Loucy (cell line): ENCODE measurements at regions not wholly inside any gene's neighbourhood (a gene's known extent, or its start where the extent isn't known, plus 50 kb on each side); places are given as distances from the start of the nearest gene placed in this dataset.

ENCODE experiments used
- H2AFZ ChIP-seq: fragments of 200-600 bp; sonication (generic); 2 replicates; pipeline ENCODE4 v1.6.0; 2016; ENCODE audit warnings: antibody characterized with exemption, mild to moderate bottlenecking, low read length, moderate library complexity
- H3F3A ChIP-seq: fragments of 200-600 bp; 2 replicates; pipeline ENCODE4 v1.6.0; 2016; ENCODE audit warnings: antibody characterized with exemption, low read depth, mild to moderate bottlenecking
- H3K27me3 ChIP-seq: fragments of 200-600 bp; sonication (generic); 2 replicates; pipeline ENCODE4 v1.6.1; 2014; ENCODE audit warnings: low read length, mild to moderate bottlenecking; ENCODE audit not compliant: insufficient read depth, poor library complexity, severe bottlenecking
- H3K36me3 ChIP-seq: fragments of 200-600 bp; sonication (generic); 2 replicates; pipeline ENCODE4 v1.6.1; 2016; ENCODE audit warnings: low read length; ENCODE audit not compliant: insufficient read depth
- H3K4me1 ChIP-seq: fragments of 200-600 bp; sonication (generic); 2 replicates; pipeline ENCODE4 v1.5.1; 2014; ENCODE audit warnings: low read length, mild to moderate bottlenecking; ENCODE audit not compliant: insufficient read depth, poor library complexity, severe bottlenecking
- H3K4me2 ChIP-seq: fragments of 200-600 bp; sonication (generic); 2 replicates; pipeline ENCODE4 v1.6.0; 2014; ENCODE audit warnings: antibody characterized with exemption, low read length, low read depth, mild to moderate bottlenecking; ENCODE audit not compliant: poor library complexity, severe bottlenecking
- H3K4me3 ChIP-seq: fragments of 200-600 bp; sonication (generic); 2 replicates; pipeline ENCODE4 v1.5.1; 2014; ENCODE audit warnings: low read length, mild to moderate bottlenecking, mixed read lengths; ENCODE audit not compliant: poor library complexity, severe bottlenecking
- H3K79me2 ChIP-seq: fragments of 200-600 bp; sonication (generic); 2 replicates; pipeline ENCODE4 v1.6.1; 2014; ENCODE audit warnings: low read length; ENCODE audit not compliant: insufficient read depth
- H3K9ac ChIP-seq: fragments of 200-600 bp; sonication (generic); 2 replicates; pipeline ENCODE4 v1.6.0; 2014; ENCODE audit warnings: mild to moderate bottlenecking, low read depth, low read length, moderate library complexity; ENCODE audit not compliant: poor library complexity, severe bottlenecking
- H3K9me2 ChIP-seq: fragments of 200-600 bp; sonication (generic); replicated peaks from 2 replicates; pipeline ENCODE4 v1.6.1; 2016; ENCODE audit warnings: low read depth, low read length, mixed read lengths
- H3K9me3 ChIP-seq: fragments of 200-600 bp; sonication (generic); 2 replicates; pipeline ENCODE4 v1.6.1; 2014; ENCODE audit warnings: mild to moderate bottlenecking, antibody characterized with exemption, low read length, low read depth; ENCODE audit not compliant: insufficient read depth
- H4K20me1 ChIP-seq: fragments of 200-600 bp; sonication (generic); 2 replicates; pipeline ENCODE4 v1.6.0; 2014; ENCODE audit warnings: antibody characterized with exemption, low read length, mild to moderate bottlenecking; ENCODE audit not compliant: insufficient read depth, poor library complexity, severe bottlenecking
- CTCF ChIP-seq: fragments of 200-600 bp; sonication (generic); conservative IDR thresholded peaks from 2 replicates; pipeline ENCODE4 v1.5.1; 2014; ENCODE audit warnings: mild to moderate bottlenecking, antibody characterized with exemption, low read length
- EZH2phosphoT487 ChIP-seq: fragments of 200-600 bp; IDR thresholded peaks from 2 replicates; pipeline ENCODE4 v1.6.1; 2018; ENCODE audit warnings: antibody characterized with exemption, mild to moderate bottlenecking, moderate library complexity, borderline replicate concordance

- no peak overlapping the region for H3K9ac ChIP-seq
- H3K79me2 ChIP-seq, result no peaks in the 10 kb centered on the region
- no peaks in the 10 kb centered on the region for H3K9me2 ChIP-seq
- no peaks in the 10 kb centered on the region for H3F3A ChIP-seq
- no peaks in the 10 kb centered on the region for H3K36me3 ChIP-seq
- H3K4me2 ChIP-seq, result no peak overlapping the region
- no peak for TF ChIP-seq CTCF
- H3K27me3 ChIP-seq, result no peaks in the 10 kb centered on the region
- H3K4me3 ChIP-seq, result no peak overlapping the region
- H3K9me3 ChIP-seq, result no peaks in the 10 kb centered on the region
- no peak overlapping the region for H2AFZ ChIP-seq
- H3K4me1 ChIP-seq, result no peaks in the 10 kb centered on the region
- H4K20me1 ChIP-seq, result no peaks in the 10 kb centered on the region
Observed at GRCh38 chr11:92410526-92410925, 185.9 kb downstream of the FAT3 start.

DNA sequence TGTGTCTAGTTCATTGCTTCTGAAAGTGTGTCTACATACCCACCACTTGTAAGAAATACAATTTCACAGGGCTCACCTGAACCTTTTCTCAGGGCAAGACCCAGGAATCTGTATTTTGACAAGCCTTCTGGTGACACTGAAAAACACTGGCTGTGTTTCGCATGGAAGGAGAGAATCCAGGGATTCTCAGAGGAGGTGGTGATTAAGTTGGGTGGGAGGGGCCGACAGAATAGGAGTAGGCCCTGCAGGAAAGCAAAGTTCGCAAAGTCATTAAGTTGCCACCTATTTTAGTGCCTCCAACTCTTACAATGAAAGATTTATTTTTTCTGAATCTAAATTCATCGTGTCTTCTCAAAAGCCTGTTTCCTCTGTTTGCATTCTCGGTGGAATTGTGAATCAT is 186.8 kb downstream of the FAT3 start:
- Histone ChIP-seq H3K4me3 (no peak overlapping the region), H3K27me3 (no peaks in the 10 kb centered on the region), H3K9me2 (no peaks in the 10 kb centered on the region), H3K4me2 (no peak overlapping the region), H3K4me1 (no peaks in the 10 kb centered on the region), H4K20me1 (no peaks in the 10 kb centered on the region), H3F3A (no peaks in the 10 kb centered on the region), H3K36me3 (no peaks in the 10 kb centered on the region), H3K9ac (no peak overlapping the region), H3K9me3 (no peaks in the 10 kb centered on the region), H3K79me2 (no peaks in the 10 kb centered on the region), H2AFZ (no peak overlapping the region)
- TF ChIP-seq EZH2phosphoT487, result no peak
- TF ChIP-seq CTCF, result no peak

GRCh38 chr11:92413757-92414513 is 189.3 kb downstream of the FAT3 start:
- no peaks in the 10 kb centered on the region for H4K20me1 ChIP-seq

More at GRCh38 chr11:92413757-92414513, 189.3 kb downstream of the FAT3 start:
- TF ChIP-seq CTCF (no peak), EZH2phosphoT487 (no peak)
- no peaks in the 10 kb centered on the region for H3F3A ChIP-seq
- H3K9me3 ChIP-seq, result no peaks in the 10 kb centered on the region
- no peak overlapping the region for H3K9ac ChIP-seq
- H3K4me3 ChIP-seq, result no peak overlapping the region
- H3K36me3 ChIP-seq, result no peaks in the 10 kb centered on the region
- H3K27me3 ChIP-seq, result no peaks in the 10 kb centered on the region
- H3K4me2 ChIP-seq, result no peak overlapping the region
- no peak overlapping the region for H2AFZ ChIP-seq
- H3K79me2 ChIP-seq, result no peaks in the 10 kb centered on the region
- H3K4me1 ChIP-seq, result no peaks in the 10 kb centered on the region
- H3K9me2 ChIP-seq, result no peaks in the 10 kb centered on the region
